Lower leg skin (tissue), 3 donors: ENCODE measurements at regions not wholly inside any gene's neighbourhood (a gene's known extent, or its start where the extent isn't known, plus 50 kb on each side); places are given as distances from the start of the nearest gene placed in this dataset.

ENCODE experiments used
- POLR2A ChIP-seq, 2 donors: fragments of 450-650 bp; IDR thresholded peaks; one replicate each; pipeline ENCODE4 v1.6.1; 2016 to 2017; ENCODE audit warnings: antibody characterized with exemption in 2 of 2, mild to moderate bottlenecking in 1 of 2, moderate library complexity in 1 of 2
- TF ChIP-seq, protein P1 (sequence below), 3 donors: fragments of 450-650 bp; IDR thresholded peaks; one replicate each; pipeline ENCODE4 v1.5.1; 2016; ENCODE audit warnings: antibody characterized with exemption in 3 of 3, mild to moderate bottlenecking in 3 of 3, moderate library complexity in 2 of 3

DNA sequence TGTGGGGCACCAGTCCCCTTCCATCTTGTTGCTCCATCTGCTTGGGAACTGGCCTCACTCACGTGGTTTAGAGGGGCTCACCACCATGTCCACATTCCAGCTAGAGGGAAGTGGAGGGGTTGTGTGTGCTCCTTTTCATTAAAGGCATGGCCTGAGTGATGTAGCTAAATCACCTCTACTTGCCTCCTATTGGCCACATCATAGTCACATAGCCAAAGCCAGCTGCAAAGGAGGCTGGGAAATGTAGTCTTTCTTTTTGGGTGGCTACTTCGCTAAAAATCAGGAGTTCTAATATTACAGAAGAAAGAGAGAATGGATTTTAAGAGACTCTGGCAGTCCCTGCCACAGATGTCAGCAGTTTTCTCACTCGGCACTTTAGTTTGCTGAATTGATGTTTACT lies 63.0 kb upstream of the ALX4 start:
- TF ChIP-seq, protein P1, sequence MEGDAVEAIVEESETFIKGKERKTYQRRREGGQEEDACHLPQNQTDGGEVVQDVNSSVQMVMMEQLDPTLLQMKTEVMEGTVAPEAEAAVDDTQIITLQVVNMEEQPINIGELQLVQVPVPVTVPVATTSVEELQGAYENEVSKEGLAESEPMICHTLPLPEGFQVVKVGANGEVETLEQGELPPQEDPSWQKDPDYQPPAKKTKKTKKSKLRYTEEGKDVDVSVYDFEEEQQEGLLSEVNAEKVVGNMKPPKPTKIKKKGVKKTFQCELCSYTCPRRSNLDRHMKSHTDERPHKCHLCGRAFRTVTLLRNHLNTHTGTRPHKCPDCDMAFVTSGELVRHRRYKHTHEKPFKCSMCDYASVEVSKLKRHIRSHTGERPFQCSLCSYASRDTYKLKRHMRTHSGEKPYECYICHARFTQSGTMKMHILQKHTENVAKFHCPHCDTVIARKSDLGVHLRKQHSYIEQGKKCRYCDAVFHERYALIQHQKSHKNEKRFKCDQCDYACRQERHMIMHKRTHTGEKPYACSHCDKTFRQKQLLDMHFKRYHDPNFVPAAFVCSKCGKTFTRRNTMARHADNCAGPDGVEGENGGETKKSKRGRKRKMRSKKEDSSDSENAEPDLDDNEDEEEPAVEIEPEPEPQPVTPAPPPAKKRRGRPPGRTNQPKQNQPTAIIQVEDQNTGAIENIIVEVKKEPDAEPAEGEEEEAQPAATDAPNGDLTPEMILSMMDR (IDR thresholded peaks at IDR 0.05), result no peak
- no peak for TF ChIP-seq POLR2A (IDR thresholded peaks at IDR 0.05)
